ENCODE measurements at regions not wholly inside any gene's neighbourhood (a gene's known extent, or its start where the extent isn't known, plus 50 kb on each side); places are given as distances from the start of the nearest gene placed in this dataset.

DNA sequence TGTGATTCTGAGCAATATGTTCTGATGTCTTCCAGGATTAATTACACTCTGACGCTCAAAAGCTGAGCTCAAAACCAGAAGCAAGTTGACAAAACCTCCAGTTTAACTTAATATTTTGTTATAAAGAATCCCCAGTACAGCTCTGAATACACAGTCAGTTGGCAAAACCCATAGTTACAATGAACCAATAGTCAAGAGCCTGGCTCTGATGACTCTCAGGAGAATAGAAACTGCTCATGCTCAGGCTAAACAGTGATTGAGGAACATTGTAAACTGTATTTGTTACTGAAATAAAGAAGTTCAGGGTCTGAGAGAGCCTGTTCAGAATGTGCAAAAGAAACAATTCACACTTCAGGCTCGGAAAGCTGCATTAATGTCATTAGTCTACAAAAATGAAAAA lies 1565.9 kb downstream of the SUCLG1 start:
- DNase-seq (ENCODE audit: low read depth), result no peak
- TF ChIP-seq, protein P1, sequence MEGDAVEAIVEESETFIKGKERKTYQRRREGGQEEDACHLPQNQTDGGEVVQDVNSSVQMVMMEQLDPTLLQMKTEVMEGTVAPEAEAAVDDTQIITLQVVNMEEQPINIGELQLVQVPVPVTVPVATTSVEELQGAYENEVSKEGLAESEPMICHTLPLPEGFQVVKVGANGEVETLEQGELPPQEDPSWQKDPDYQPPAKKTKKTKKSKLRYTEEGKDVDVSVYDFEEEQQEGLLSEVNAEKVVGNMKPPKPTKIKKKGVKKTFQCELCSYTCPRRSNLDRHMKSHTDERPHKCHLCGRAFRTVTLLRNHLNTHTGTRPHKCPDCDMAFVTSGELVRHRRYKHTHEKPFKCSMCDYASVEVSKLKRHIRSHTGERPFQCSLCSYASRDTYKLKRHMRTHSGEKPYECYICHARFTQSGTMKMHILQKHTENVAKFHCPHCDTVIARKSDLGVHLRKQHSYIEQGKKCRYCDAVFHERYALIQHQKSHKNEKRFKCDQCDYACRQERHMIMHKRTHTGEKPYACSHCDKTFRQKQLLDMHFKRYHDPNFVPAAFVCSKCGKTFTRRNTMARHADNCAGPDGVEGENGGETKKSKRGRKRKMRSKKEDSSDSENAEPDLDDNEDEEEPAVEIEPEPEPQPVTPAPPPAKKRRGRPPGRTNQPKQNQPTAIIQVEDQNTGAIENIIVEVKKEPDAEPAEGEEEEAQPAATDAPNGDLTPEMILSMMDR (IDR thresholded peaks at IDR 0.05; ENCODE audit: low read depth, low read length, missing control alignments), result no peak
- no peak overlapping the region for H3K4me3 ChIP-seq (ENCODE audit: low read depth, low read length)

GRCh38 chr2:82879803-82880202 lies 1579.3 kb downstream of the SUCLG1 start:
- DNase-seq (ENCODE audit: low read depth), result no peak
- TF ChIP-seq, protein P1 (IDR thresholded peaks at IDR 0.05; ENCODE audit: low read depth, low read length, missing control alignments), result no peak

DNA sequence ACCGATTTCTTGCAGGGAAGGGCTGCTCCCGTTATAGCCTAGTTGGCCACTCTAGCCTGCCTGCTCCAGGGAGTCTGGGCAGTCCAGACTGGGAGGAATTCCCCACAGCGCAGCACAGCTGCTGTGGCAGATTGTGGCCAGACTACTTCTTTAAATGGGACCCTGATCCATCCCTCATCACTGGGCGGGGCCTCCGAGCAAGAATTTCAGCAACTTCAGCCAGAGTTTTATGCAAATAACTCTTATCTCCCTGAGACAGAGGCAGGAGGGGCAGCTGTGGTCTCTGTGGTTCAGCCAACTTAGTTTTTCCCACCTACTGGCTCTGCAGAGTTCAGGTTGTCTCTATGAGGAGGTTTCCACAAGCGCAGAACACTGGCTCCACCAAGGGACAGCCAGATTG lies 1583.2 kb downstream of the SUCLG1 start:
- TF ChIP-seq, protein P1 (IDR thresholded peaks at IDR 0.05; ENCODE audit: low read depth, low read length, missing control alignments), result no peak
- H3K4me3 ChIP-seq (ENCODE audit: low read depth, low read length), result no peak overlapping the region
- no peak for DNase-seq (ENCODE audit: low read depth)

More at GRCh38 chr2:82879803-82880202, 1579.3 kb downstream of the SUCLG1 start:
- H3K4me3 ChIP-seq (ENCODE audit: low read depth, low read length), result no peak overlapping the region

GRCh38 chr2:82857967-82858366 lies 1601.1 kb downstream of the SUCLG1 start:
- no peak overlapping the region for H3K4me3 ChIP-seq (ENCODE audit: low read depth, low read length)
- DNase-seq (ENCODE audit: low read depth), result no peak
- TF ChIP-seq, protein P1 (IDR thresholded peaks at IDR 0.05; ENCODE audit: low read depth, low read length, missing control alignments), result no peak

- DNase-seq (ENCODE audit: low read depth), result no peak
- H3K4me3 ChIP-seq (ENCODE audit: low read depth, low read length), result no peak overlapping the region
- TF ChIP-seq, protein P1 (IDR thresholded peaks at IDR 0.05; ENCODE audit: low read depth, low read length, missing control alignments), result no peak
Observed at GRCh38 chr2:82853299-82853698, 1605.8 kb downstream of the SUCLG1 start.

DNA sequence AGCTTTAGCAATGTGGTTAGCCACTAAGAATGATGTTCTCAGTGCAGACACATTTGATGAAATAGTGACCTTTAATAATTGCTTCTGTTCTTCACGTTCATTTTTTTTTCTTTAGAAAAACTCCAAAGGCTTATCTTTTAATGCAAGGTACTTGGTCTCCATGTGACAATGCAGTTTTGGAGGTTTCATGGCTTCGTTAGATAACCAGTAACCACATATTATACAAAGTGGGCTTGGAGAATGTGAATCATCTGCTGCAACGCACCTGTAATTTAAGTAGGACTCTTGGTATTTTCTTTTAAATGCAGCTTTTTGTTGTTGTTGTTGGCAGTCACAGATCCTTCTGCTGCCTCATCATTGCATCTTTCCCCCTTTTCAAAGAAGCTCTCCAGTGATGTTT lies 1606.3 kb downstream of the SUCLG1 start:
- DNase-seq (ENCODE audit: low read depth), result no peak
- H3K4me3 ChIP-seq (ENCODE audit: low read depth, low read length), result no peak overlapping the region
- TF ChIP-seq, protein P1 (IDR thresholded peaks at IDR 0.05; ENCODE audit: low read depth, low read length, missing control alignments), result no peak

GRCh38 chr2:82848285-82848684 lies 1610.8 kb downstream of the SUCLG1 start:
- TF ChIP-seq, protein P1 (IDR thresholded peaks at IDR 0.05; ENCODE audit: low read depth, low read length, missing control alignments), result no peak
- H3K4me3 ChIP-seq (ENCODE audit: low read depth, low read length), result no peak overlapping the region
- no peak for DNase-seq (ENCODE audit: low read depth)
